Vagina (tissue), 2 donors: ENCODE measurements at regions not wholly inside any gene's neighbourhood (a gene's known extent, or its start where the extent isn't known, plus 50 kb on each side); places are given as distances from the start of the nearest gene placed in this dataset.

Source experiments
- DNase-seq, 2 donors: peaks; one replicate each; pipeline ENCODE4 v3.0.0-alpha.2; 2017; ENCODE audit errors: extremely low spot score in 2 of 2
- H3K27ac ChIP-seq: fragments of 200-600 bp; sonication (generic); one replicate; pipeline ENCODE4 v1.5.1; 2019
- H3K27me3 ChIP-seq: fragments of 200-600 bp; sonication (generic); one replicate; pipeline ENCODE4 v1.5.1; 2019
- H3K36me3 ChIP-seq, 2 donors: fragments of 200-600 bp; sonication (generic); one replicate each; pipeline ENCODE4 v1.5.1; 2017 to 2019
- H3K4me1 ChIP-seq: fragments of 200-600 bp; sonication (generic); one replicate; pipeline ENCODE4 v1.5.1; 2019
- H3K4me3 ChIP-seq, 2 donors: fragments of 200-600 bp; sonication (generic); 1 replicate in 1 of 2; 2 replicates in 1 of 2; pipeline ENCODE4 v1.5.1; 2016 to 2019
- H3K9me3 ChIP-seq: fragments of 200-600 bp; sonication (generic); one replicate; pipeline ENCODE4 v1.5.1; 2019
- POLR2A ChIP-seq, 2 donors: fragments of 450-650 bp; IDR thresholded peaks; one replicate each; pipeline ENCODE4 v1.6.1; 2017; ENCODE audit warnings: antibody characterized with exemption in 2 of 2, mild to moderate bottlenecking in 2 of 2, moderate library complexity in 2 of 2
- POLR2AphosphoS5 ChIP-seq, 2 donors: sonication (generic); formaldehyde crosslinking; IDR thresholded peaks; one replicate each; pipeline ENCODE4 v1.9.0; 2017; ENCODE audit warnings: antibody characterized with exemption in 2 of 2, mild to moderate bottlenecking in 2 of 2, low read depth in 1 of 2; ENCODE audit not compliant: insufficient read depth in 1 of 2
- intact Hi-C: fragments of 100-400 bp; cut with DNase I; formaldehyde crosslinking; loops from one replicate; pipeline ENCODE4 v1.15.1; 2023
- TF ChIP-seq, protein P1 (sequence below), 3 experiments: fragments of 450-650 bp in 2 of 3; fragments of 200-600 bp in 1 of 3; sonication (generic) in 1 of 3; IDR thresholded peaks; one replicate each; pipeline ENCODE4 v1.5.1; 2017 to 2019; ENCODE audit warnings: antibody characterized with exemption in 3 of 3, mild to moderate bottlenecking in 2 of 3, moderate library complexity in 2 of 3

DNA sequence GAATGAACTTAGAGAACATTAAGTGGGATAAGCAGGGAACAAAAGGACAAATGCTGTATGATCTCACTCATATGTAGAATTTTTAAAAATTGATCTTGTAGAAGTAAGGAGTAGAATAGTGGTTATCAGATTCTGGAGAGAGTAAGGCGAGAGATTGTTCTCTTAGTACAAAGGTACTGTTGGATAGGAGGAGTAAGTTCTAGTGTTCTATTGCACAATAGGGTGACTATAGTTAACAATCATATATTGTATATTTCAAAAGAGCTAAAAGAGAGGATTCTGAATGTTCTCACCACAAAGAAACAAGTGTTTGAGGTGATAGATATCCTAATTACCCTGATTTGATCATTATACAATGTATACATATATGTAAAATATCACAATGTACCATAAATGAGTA lies 735.9 kb downstream of the NCAM2 start:
- DNase-seq: no peak
- no peak overlapping the region for H3K4me3 ChIP-seq
- H3K27me3 ChIP-seq: no peaks in the 10 kb centered on the region
- TF ChIP-seq POLR2A (IDR thresholded peaks at IDR 0.05) (no peak), POLR2AphosphoS5 (IDR thresholded peaks at IDR 0.05; ENCODE audit: insufficient read depth in 1 of 2, low read depth in 1 of 2) (no peak)
- TF ChIP-seq, protein P1, sequence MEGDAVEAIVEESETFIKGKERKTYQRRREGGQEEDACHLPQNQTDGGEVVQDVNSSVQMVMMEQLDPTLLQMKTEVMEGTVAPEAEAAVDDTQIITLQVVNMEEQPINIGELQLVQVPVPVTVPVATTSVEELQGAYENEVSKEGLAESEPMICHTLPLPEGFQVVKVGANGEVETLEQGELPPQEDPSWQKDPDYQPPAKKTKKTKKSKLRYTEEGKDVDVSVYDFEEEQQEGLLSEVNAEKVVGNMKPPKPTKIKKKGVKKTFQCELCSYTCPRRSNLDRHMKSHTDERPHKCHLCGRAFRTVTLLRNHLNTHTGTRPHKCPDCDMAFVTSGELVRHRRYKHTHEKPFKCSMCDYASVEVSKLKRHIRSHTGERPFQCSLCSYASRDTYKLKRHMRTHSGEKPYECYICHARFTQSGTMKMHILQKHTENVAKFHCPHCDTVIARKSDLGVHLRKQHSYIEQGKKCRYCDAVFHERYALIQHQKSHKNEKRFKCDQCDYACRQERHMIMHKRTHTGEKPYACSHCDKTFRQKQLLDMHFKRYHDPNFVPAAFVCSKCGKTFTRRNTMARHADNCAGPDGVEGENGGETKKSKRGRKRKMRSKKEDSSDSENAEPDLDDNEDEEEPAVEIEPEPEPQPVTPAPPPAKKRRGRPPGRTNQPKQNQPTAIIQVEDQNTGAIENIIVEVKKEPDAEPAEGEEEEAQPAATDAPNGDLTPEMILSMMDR (IDR thresholded peaks at IDR 0.05): no peak
- intact Hi-C loops: no loop called here
- no peaks in the 10 kb centered on the region for H3K9me3 ChIP-seq
- H3K4me1 ChIP-seq: no peaks in the 10 kb centered on the region
- no peak overlapping the region for H3K27ac ChIP-seq
- H3K36me3 ChIP-seq: no peaks in the 10 kb centered on the region

DNA sequence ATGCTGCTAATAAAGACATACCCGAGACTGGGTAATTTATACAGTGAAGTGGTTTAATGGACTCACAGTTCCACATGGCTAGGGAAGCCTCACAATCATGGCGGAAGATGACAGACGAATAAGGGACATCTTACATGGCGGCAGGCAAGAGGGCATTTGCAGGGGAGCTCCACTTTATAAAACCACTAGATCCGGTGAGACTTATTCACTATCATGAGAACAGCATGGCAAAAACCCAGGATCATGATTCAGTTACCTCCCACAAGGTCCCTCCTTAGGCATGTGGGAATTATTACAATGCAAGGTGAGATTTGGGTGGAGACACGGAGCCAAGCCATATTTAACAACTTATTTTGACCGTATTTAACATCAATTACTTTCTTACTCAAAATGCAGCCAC lies 739.0 kb downstream of the NCAM2 start:
- Histone ChIP-seq H3K4me3 (no peak overlapping the region), H3K27me3 (no peaks in the 10 kb centered on the region), H3K27ac (no peak overlapping the region), H3K36me3 (no peaks in the 10 kb centered on the region), H3K4me1 (no peaks in the 10 kb centered on the region), H3K9me3 (no peaks in the 10 kb centered on the region)
- intact Hi-C loops: no loop called here
- DNase-seq: no peak
- TF ChIP-seq, protein P1 (IDR thresholded peaks at IDR 0.05): no peak
- TF ChIP-seq POLR2A (IDR thresholded peaks at IDR 0.05) (no peak), POLR2AphosphoS5 (IDR thresholded peaks at IDR 0.05; ENCODE audit: insufficient read depth in 1 of 2, low read depth in 1 of 2) (no peak)

DNA sequence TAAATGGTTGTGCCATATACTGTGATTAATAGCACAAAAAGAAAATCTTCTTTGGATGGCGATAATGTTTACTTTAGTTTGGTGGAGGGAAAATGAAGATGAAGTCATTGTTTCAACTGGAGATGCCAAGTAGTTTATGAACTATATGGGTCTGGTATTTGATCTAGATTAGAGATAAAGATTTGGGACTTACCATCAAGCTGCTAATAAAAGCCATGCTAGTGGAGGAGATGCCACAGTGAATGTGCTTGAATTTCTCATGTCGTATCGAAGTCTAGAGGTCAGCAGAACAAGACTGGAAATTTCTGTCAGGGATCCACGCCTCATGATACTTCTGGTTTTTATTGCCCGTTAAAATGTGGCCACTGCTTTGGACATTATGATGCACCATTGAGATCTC lies 742.0 kb downstream of the NCAM2 start:
- Histone ChIP-seq H3K27me3 (no peaks in the 10 kb centered on the region), H3K4me3 (no peak overlapping the region), H3K4me1 (no peaks in the 10 kb centered on the region), H3K9me3 (no peaks in the 10 kb centered on the region), H3K27ac (no peak overlapping the region), H3K36me3 (no peaks in the 10 kb centered on the region)
- DNase-seq: no peak
- intact Hi-C loops: no loop called here
- no peak for TF ChIP-seq POLR2A (IDR thresholded peaks at IDR 0.05)

GRCh38 chr21:21750124-21750825 lies 752.1 kb downstream of the NCAM2 start:
- TF ChIP-seq POLR2A (IDR thresholded peaks at IDR 0.05): no peak
- no peak for TF ChIP-seq POLR2AphosphoS5 (IDR thresholded peaks at IDR 0.05; ENCODE audit: insufficient read depth in 1 of 2, low read depth in 1 of 2)
- TF ChIP-seq, protein P1 (IDR thresholded peaks at IDR 0.05): no peak
- Histone ChIP-seq H3K9me3 (no peaks in the 10 kb centered on the region), H3K27me3 (no peaks in the 10 kb centered on the region), H3K4me3 (no peak overlapping the region), H3K36me3 (no peaks in the 10 kb centered on the region), H3K4me1 (no peaks in the 10 kb centered on the region), H3K27ac (no peak overlapping the region)
- no peak for DNase-seq
- intact Hi-C loops: no loop called here

DNA sequence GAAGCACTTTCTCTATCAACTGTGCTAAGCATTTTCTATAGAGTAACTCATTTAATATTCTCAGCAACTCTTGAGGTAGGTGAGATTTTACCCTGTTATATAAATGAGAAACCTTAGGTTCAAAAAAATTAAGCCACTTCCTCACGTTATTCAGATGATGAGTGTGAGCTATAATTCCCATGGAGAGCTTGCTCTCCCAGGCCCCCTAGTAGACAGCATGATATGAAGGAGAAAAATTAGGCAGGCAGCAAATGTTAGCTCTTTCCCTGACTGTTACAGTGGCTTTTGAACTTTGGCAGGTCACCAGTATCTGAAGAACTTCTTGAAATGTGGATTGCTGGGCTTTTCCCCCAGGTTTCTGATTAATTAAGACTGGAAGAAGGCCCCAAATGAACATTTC lies 753.1 kb downstream of the NCAM2 start:
- H3K27me3 ChIP-seq: no peaks in the 10 kb centered on the region
- H3K9me3 ChIP-seq: no peaks in the 10 kb centered on the region
- no peak overlapping the region for H3K27ac ChIP-seq
- intact Hi-C loops: no loop called here
- no peaks in the 10 kb centered on the region for H3K36me3 ChIP-seq
- H3K4me3 ChIP-seq: no peak overlapping the region
- no peaks in the 10 kb centered on the region for H3K4me1 ChIP-seq
- TF ChIP-seq, protein P1 (IDR thresholded peaks at IDR 0.05): no peak
- TF ChIP-seq POLR2AphosphoS5 (IDR thresholded peaks at IDR 0.05; ENCODE audit: insufficient read depth in 1 of 2, low read depth in 1 of 2): no peak
- DNase-seq: no peak
